K562 (cell line): ENCODE measurements at regions not wholly inside any gene's neighbourhood (a gene's known extent, or its start where the extent isn't known, plus 50 kb on each side); places are given as distances from the start of the nearest gene placed in this dataset.

Experiments
- CBFB ChIP-seq: sonication (generic); formaldehyde crosslinking; IDR thresholded peaks from 2 replicates; pipeline ENCODE4 v1.4.0; 2020; ENCODE audit warnings: mild to moderate bottlenecking, missing genetic modification reagents
- CBX8 ChIP-seq: fragments of 200-600 bp; sonication (generic); IDR thresholded peaks from 2 replicates; pipeline ENCODE4 v1.6.1; 2012; ENCODE audit warnings: borderline replicate concordance, mixed run types, low read depth, mild to moderate bottlenecking, moderate library complexity, mixed read lengths, low read length, control low read depth, inconsistent platforms; ENCODE audit not compliant: poor library complexity, severe bottlenecking; ENCODE audit errors: extremely low read depth
- FOXJ3 ChIP-seq: sonication (generic); formaldehyde crosslinking; IDR thresholded peaks from 2 replicates; pipeline ENCODE4 v1.4.0; 2020; ENCODE audit warnings: mild to moderate bottlenecking, missing genetic modification reagents
- GABPA ChIP-seq: fragments of 200-800 bp; sonication (Bioruptor generic); conservative IDR thresholded peaks from 2 replicates; pipeline ENCODE4 v1.6.1; 2016; ENCODE audit warnings: low read depth, missing genetic modification characterization, missing compliant biosample characterization
- KAT8 ChIP-seq: fragments of 450-650 bp; IDR thresholded peaks from 2 replicates; pipeline ENCODE4 v1.6.1; 2016; ENCODE audit warnings: low read depth, mild to moderate bottlenecking
- MECOM ChIP-seq: fragments of 250-450 bp; sonication (Bioruptor Pico); IDR thresholded peaks from 2 replicates; pipeline ENCODE4 v1.8.0; 2022; ENCODE audit warnings: inconsistent platforms
- NFATC3 ChIP-seq: fragments of 450-650 bp; IDR thresholded peaks from 2 replicates; pipeline ENCODE4 v1.6.1; 2017; ENCODE audit warnings: mild to moderate bottlenecking
- TF ChIP-seq, protein P1 (sequence below), 2 experiments: fragments of 450-650 bp in 1 of 2; sonication (generic) in 1 of 2; formaldehyde crosslinking in 1 of 2; IDR thresholded peaks; 2 replicates each; pipeline versions ENCODE4 v1.7.1 to v1.9.0; 2016 to 2022; ENCODE audit warnings: inconsistent platforms in 1 of 2, mild to moderate bottlenecking in 1 of 2, missing genetic modification reagents in 1 of 2
- TF ChIP-seq, protein P2 (sequence below), 3 experiments: IDR thresholded peaks in 2 of 3; conservative IDR thresholded peaks in 1 of 3; 2 replicates each; pipeline ENCODE4 v1.5.1; 2011 to 2012; ENCODE audit warnings: low read length in 3 of 3, mild to moderate bottlenecking in 3 of 3, control low read depth in 2 of 3, improper control_type of control experiment in 1 of 3, inconsistent platforms in 1 of 3, low read depth in 1 of 3, mixed read lengths in 1 of 3, moderate library complexity in 1 of 3; ENCODE audit not compliant: insufficient read depth in 2 of 3
- TF ChIP-seq, protein P3 (sequence below): fragments of 450-650 bp; formaldehyde crosslinking; IDR thresholded peaks from 2 replicates; pipeline ENCODE4 v1.4.0; 2022; ENCODE audit warnings: mild to moderate bottlenecking, moderate library complexity
- TF ChIP-seq, protein P4 (sequence below): sonication (generic); formaldehyde crosslinking; IDR thresholded peaks from 2 replicates; pipeline ENCODE4 v1.8.0; 2022; ENCODE audit warnings: mild to moderate bottlenecking, missing genetic modification reagents

DNA sequence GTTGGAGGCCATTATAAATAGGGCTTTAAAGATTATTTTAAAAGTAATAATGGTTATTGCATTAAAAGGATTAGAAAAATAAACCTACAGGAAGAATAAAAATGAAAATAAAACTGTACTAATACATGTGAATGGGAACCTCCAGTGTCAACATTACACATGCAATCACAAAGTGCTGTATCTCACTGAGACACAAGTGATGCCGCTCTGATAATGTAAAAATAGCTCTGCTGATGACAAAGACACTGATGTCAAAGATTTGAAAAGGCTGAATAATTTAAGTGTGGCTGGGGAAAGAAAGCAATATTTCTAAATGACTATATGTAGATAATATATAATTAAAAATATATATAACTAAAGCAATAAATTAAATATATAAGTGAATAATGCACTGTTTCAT is 129.1 kb upstream of the RAP2B start (continued):
- TF ChIP-seq, protein P1, sequence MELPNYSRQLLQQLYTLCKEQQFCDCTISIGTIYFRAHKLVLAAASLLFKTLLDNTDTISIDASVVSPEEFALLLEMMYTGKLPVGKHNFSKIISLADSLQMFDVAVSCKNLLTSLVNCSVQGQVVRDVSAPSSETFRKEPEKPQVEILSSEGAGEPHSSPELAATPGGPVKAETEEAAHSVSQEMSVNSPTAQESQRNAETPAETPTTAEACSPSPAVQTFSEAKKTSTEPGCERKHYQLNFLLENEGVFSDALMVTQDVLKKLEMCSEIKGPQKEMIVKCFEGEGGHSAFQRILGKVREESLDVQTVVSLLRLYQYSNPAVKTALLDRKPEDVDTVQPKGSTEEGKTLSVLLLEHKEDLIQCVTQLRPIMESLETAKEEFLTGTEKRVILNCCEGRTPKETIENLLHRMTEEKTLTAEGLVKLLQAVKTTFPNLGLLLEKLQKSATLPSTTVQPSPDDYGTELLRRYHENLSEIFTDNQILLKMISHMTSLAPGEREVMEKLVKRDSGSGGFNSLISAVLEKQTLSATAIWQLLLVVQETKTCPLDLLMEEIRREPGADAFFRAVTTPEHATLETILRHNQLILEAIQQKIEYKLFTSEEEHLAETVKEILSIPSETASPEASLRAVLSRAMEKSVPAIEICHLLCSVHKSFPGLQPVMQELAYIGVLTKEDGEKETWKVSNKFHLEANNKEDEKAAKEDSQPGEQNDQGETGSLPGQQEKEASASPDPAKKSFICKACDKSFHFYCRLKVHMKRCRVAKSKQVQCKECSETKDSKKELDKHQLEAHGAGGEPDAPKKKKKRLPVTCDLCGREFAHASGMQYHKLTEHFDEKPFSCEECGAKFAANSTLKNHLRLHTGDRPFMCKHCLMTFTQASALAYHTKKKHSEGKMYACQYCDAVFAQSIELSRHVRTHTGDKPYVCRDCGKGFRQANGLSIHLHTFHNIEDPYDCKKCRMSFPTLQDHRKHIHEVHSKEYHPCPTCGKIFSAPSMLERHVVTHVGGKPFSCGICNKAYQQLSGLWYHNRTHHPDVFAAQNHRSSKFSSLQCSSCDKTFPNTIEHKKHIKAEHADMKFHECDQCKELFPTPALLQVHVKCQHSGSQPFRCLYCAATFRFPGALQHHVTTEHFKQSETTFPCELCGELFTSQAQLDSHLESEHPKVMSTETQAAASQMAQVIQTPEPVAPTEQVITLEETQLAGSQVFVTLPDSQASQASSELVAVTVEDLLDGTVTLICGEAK (IDR thresholded peaks at IDR 0.05), result no peak
- TF ChIP-seq, protein P1 (CRISPR knock-in tag; IDR thresholded peaks at IDR 0.05), result no peak
- no peak for TF ChIP-seq GABPA (tag)
- no peak for TF ChIP-seq MECOM (CRISPR knock-in tag)
- TF ChIP-seq CBX8, result no peak
- TF ChIP-seq, protein P2, sequence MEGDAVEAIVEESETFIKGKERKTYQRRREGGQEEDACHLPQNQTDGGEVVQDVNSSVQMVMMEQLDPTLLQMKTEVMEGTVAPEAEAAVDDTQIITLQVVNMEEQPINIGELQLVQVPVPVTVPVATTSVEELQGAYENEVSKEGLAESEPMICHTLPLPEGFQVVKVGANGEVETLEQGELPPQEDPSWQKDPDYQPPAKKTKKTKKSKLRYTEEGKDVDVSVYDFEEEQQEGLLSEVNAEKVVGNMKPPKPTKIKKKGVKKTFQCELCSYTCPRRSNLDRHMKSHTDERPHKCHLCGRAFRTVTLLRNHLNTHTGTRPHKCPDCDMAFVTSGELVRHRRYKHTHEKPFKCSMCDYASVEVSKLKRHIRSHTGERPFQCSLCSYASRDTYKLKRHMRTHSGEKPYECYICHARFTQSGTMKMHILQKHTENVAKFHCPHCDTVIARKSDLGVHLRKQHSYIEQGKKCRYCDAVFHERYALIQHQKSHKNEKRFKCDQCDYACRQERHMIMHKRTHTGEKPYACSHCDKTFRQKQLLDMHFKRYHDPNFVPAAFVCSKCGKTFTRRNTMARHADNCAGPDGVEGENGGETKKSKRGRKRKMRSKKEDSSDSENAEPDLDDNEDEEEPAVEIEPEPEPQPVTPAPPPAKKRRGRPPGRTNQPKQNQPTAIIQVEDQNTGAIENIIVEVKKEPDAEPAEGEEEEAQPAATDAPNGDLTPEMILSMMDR (IDR thresholded peaks at IDR 0.05 in 2 of 3, conservative IDR thresholded peaks at IDR 0.05 in 1 of 3; ENCODE audit: insufficient read depth in 2 of 3, low read depth in 1 of 3, low read length in 3 of 3), result no peak
- TF ChIP-seq NFATC3, result no peak
- TF ChIP-seq, protein P3, sequence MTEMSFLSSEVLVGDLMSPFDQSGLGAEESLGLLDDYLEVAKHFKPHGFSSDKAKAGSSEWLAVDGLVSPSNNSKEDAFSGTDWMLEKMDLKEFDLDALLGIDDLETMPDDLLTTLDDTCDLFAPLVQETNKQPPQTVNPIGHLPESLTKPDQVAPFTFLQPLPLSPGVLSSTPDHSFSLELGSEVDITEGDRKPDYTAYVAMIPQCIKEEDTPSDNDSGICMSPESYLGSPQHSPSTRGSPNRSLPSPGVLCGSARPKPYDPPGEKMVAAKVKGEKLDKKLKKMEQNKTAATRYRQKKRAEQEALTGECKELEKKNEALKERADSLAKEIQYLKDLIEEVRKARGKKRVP (CRISPR knock-in tag), result no peak
- TF ChIP-seq CBFB, result no peak
- TF ChIP-seq, protein P4, sequence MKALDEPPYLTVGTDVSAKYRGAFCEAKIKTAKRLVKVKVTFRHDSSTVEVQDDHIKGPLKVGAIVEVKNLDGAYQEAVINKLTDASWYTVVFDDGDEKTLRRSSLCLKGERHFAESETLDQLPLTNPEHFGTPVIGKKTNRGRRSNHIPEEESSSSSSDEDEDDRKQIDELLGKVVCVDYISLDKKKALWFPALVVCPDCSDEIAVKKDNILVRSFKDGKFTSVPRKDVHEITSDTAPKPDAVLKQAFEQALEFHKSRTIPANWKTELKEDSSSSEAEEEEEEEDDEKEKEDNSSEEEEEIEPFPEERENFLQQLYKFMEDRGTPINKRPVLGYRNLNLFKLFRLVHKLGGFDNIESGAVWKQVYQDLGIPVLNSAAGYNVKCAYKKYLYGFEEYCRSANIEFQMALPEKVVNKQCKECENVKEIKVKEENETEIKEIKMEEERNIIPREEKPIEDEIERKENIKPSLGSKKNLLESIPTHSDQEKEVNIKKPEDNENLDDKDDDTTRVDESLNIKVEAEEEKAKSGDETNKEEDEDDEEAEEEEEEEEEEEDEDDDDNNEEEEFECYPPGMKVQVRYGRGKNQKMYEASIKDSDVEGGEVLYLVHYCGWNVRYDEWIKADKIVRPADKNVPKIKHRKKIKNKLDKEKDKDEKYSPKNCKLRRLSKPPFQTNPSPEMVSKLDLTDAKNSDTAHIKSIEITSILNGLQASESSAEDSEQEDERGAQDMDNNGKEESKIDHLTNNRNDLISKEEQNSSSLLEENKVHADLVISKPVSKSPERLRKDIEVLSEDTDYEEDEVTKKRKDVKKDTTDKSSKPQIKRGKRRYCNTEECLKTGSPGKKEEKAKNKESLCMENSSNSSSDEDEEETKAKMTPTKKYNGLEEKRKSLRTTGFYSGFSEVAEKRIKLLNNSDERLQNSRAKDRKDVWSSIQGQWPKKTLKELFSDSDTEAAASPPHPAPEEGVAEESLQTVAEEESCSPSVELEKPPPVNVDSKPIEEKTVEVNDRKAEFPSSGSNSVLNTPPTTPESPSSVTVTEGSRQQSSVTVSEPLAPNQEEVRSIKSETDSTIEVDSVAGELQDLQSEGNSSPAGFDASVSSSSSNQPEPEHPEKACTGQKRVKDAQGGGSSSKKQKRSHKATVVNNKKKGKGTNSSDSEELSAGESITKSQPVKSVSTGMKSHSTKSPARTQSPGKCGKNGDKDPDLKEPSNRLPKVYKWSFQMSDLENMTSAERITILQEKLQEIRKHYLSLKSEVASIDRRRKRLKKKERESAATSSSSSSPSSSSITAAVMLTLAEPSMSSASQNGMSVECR, result no peak
- no peak for TF ChIP-seq KAT8
- no peak for TF ChIP-seq FOXJ3 (CRISPR knock-in tag)
